GM19324 (cell line): ENCODE measurements at regions not wholly inside any gene's neighbourhood (a gene's known extent, or its start where the extent isn't known, plus 50 kb on each side); places are given as distances from the start of the nearest gene placed in this dataset.
"Not testable (repeated sequence)": the region's sequence is repeated elsewhere in the genome, so short reads cannot be mapped to it uniquely, and the experiment has no call there.

Experiments
- ATAC-seq: cut with Tn5 transposase; IDR thresholded peaks from one replicate; pipeline ENCODE4 v1.9.1; 2021; ENCODE audit warnings: mild to moderate bottlenecking, moderate library complexity; ENCODE audit not compliant: unreplicated experiment, low FRiP score

DNA sequence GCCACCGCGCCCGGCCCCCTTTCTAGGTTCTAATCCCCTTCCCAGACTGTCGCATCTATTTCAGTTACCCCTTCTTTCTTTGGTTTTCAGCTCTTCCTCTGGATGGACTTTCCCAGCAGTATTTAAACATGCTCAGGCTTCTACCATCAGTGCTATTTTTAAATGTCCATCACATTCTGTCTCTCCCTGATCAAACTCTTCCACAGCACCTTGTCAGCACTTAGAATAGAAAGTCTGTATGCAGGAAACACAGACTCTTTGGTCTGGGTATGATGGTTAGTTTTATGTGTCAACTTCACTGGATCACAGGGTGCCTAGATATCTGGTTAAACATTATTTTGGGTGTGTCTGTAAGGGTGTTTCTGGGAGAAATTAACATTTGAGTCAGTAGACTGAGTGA is 297.8 kb upstream of the ECI2 start:
- ATAC-seq: no peak

DNA sequence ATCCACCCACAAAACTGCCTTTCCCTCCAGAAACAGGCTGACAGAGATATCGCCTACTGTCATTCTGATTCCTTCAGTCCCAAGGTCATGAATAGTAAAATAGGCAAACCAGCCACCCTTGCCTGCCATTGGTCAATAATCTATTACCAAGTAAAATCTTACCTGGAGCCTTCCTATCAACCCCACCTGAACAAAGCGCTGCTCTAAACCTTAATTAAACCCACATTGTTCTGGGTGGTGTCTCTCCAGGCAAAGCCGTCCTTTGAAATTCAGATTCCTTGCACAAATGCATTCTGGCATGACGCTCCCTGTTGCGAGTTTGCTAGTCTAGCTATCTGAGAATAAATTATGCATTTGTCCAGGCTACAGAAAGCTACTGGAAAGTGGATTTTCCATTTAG is 291.6 kb upstream of the ECI2 start:
- ATAC-seq: no peak

GRCh38 chr6:4421837-4422236 is 286.5 kb upstream of the ECI2 start:
- no peak for ATAC-seq

DNA sequence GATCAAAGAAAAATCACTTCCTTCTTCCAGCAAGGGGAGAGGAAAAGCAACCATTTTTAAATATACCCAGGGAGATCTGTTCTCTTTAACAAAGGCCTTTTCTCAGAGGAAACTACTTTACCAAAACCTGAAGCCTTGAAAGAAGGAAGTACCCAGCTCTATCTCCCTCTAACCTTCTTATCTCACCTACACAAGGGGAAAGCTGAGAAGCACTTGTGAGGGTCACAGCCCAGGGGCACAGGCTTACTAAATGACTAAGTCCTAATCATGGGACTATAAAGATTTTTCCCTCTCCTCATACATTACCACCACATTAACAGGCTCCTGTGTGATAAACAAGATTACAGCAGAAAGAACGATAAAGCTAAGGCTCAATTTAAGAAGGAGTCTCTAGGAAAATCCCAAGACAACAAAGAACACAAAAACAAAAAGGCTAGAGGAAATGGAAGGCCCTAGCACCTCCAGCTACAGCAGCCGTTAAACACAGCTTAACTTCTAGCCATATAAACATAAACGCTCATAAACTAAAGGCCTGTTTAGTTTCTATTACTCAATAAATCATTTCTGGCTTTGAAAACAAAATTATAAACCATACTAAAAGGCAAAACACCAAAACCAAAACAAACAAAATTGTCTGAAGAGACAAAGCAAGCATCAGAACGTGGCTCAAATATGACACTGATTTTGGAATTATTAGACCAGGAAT is 284.9 kb upstream of the ECI2 start:
- ATAC-seq: no peak

DNA sequence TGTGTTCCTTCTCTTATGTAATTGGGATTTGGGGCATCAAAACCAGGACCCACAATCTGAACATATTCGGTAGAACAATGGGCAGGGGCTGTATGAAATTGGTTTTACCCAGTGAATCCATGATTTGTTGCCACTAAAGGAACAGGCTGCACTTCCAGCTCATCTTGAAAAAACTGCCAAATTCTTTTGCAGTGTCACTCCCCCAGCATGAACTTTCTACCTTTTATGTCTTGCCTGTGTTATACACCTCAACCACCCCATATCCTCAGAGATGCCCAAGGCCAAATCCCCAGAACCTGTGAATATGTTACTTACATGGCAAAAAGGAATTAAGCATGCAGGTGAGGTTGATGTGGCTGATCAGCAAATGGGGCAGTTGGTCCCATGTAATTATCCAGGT is 280.2 kb upstream of the ECI2 start:
- ATAC-seq: no peak

DNA sequence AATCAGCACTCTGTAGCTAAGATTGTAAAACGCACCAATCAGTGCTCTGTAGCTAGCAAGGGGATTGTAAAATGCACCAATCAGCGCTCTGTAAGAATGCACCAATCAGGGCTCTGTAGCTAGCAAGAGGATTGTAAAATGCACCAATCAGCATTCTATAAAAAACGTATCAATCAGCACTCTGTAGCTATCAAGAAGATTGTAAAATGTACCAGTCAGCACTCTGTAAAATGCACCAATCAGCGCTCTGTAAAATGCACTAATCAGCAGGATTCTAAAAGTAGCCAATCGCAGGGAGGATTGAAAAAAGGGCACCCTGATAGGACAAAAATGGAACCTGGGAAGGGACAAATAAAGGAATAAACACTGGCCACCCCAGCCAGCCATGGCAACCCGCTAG is 278.7 kb upstream of the ECI2 start:
- not testable (repeated sequence) for ATAC-seq

GRCh38 chr6:4413073-4413472 is 277.7 kb upstream of the ECI2 start:
- ATAC-seq: no peak

DNA sequence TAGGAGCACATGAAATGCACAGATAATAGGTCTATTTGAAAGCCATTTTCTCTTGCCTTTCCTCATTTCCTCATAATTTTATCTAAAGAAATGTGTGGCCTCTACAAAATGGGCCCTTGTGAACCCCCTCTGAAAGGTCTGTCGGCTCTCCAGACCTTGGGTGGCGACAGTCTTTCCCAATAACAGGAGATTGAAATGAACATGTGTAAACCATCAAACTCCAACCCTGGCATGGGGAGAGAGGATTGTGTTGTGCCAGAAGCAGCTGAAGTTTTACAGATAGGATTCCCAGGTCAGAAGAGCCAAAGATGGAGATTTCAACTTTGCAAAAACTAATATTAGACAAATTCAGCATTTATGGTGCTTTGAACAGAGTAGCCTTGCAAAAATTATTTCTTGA is 277.1 kb upstream of the ECI2 start:
- no peak for ATAC-seq

- no peak for ATAC-seq
Observed at GRCh38 chr6:4412077-4412476, 276.7 kb upstream of the ECI2 start.

- not testable (repeated sequence) for ATAC-seq
Observed at GRCh38 chr6:4407710-4408109, 272.3 kb upstream of the ECI2 start.

DNA sequence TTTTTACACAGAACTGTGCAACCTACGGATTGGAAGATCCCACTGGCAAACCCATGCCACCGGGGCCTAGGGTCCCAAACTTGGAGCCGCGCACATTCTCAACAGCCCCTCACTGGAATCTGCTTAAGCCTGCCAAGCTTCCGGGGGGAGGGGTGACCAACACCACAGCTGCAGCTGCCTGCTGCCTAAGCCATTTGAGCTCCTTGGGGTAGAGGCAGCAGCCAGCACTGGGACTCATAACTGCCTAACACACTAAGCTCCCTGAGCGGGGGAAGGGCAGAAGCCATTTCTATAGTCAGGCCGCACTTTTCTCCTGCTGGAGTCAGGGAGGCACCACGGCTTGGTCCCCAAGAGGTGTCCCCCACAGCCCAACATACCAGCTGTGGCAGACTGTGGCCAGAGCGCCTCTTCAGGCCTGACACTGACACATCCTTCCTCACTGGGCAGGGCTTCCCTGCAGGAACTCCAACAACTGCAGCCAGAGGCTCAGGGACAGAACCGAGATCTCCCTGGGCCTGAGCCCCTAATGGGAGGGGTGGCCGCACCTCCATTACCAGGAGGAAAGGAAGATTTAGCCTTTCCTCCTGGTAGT is 270.3 kb upstream of the ECI2 start:
- no peak for ATAC-seq

DNA sequence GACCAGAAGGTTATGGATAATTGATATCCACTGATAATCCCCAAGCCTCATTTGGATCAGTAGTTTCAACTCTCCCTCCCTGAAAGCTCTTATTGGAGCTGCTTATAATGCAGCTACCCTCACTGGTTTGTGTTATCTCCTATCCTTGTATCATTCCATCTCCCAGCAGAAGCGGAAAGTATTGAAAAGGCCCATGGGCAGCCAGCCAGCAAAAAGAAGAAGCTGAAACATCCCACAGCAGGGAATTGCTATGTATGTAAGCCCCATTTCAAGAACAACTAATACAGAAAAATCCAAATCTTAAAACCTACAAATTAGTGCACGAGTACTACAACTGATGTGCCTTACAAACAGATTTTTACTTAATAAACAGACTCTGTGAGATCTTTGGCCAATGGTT is 269.0 kb upstream of the ECI2 start:
- ATAC-seq: no peak

GRCh38 chr6:4403828-4404227 is 268.5 kb upstream of the ECI2 start:
- ATAC-seq: no peak

DNA sequence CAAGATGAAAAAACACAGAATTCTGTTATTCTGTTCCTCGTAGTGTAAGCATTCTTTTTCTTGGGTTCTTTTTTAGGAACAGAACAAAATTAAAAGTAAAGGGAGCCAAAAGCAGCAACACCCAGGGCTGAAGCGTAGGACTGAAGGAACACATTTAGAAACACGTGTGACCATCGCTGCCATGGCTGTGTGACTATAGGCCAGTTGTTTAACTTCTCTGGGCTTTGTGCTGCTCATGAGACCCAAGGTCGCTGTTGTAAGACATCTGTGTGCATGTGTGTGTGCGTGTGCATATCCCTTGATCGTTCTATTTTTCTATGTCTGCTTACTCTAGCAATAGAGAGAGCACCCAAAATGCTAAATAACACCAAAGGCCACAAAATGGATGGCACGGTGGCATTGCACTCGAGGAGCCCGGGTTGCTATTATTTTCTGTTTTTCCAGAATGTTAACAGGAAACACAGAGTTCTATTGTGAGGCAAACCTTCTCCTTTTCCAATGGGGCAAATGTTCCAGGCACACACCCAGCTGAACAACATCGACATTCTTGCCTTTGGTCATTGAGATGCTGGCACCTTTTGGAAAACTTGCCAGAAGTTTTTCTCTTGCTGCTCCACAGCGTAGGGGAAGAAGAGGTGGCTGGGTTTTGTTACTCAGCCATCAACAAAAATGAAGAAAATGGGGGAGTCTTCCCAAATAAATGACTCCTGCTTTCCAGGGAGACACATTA is 267.8 kb upstream of the ECI2 start:
- ATAC-seq: no peak

DNA sequence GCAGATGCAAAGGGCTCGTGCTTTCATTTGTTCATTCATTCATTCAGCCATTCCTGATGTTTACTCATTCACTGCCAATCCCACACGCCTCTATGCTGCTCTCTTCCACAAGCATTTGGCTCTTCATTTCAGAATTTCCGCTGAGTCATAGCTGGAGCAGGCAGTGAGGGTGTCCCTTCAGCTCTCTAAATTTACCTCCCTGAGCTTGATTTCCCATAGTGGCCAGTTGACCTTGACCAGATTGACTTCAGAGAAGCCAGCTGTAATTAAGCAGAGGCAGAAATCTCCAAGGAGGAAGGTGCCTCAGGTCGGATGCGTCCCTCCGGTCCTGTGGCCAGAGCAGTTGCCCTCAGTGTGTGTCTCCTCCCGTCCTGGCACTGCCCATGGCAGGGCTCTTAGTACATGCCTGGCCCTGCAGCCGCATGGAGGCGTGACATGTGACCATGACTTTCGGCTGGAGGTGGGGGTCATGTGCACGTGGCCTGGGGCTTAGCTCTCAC is 267.2 kb upstream of the ECI2 start:
- no peak for ATAC-seq

GRCh38 chr6:4401408-4402368 is 266.3 kb upstream of the ECI2 start:
- ATAC-seq: no peak

GRCh38 chr6:4399656-4400055 is 264.3 kb upstream of the ECI2 start:
- no peak for ATAC-seq

DNA sequence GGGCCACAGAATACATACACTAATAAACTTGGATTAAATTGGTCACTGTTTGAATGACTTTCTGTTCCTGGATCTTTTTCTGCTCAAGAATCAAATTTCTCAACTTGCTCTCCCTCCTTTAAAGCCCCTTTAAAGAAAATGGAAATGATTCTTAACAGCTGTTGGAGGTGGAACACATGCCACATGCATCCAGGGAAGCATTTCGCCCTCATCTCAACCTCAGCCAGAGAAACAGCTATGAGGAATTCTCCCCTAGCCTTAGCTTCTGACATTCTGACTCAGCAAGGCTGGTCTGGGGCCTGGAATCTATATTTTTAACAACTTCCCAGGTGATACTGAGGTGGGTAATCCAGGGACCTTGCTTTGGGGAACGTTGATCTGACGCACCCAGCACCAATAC is 263.4 kb upstream of the ECI2 start:
- no peak for ATAC-seq

DNA sequence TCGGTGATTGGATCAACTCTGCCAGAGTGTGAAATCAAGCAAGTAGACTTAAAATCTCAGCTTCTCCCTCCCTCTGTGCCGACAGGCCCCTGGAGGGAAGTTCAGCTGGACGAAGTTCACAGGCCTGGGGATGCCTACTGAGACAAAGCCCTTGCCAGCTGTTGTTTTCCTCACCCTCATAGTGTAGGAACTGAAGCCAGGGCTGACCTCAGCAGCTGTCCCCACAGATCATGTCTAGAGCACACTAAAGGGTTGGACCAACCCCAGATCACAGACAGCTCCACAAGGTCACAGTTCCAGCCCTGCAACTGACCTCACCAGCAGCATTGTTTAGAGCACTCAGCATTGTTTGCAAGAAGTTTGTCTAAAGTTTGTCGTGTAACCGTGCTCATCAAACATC is 261.9 kb upstream of the ECI2 start:
- no peak for ATAC-seq

GRCh38 chr6:4396044-4396443 is 260.7 kb upstream of the ECI2 start:
- no peak for ATAC-seq

GRCh38 chr6:4395386-4395785 is 260.0 kb upstream of the ECI2 start:
- ATAC-seq: no peak
